Stimulated activated CD8-positive, alpha-beta memory T cell treated with anti-CD3 and anti-CD28 coated beads, Interleukin-4, amount 100 ng/mL, for 1 hour (primary cell): ENCODE measurements at regions not wholly inside any gene's neighbourhood (a gene's known extent, or its start where the extent isn't known, plus 50 kb on each side); places are given as distances from the start of the nearest gene placed in this dataset.

Source experiments
- DNase-seq, 2 donors: peaks; one replicate each; pipeline ENCODE4 v3.0.0-alpha.2; 2020; ENCODE audit warnings: low read depth in 2 of 2, low spot score in 1 of 2

- no peak for DNase-seq
These were observed 731.8 kb downstream of the FGF9 start for GRCh38 chr13:22402682-22403081.

- no peak for DNase-seq
These were observed 732.3 kb downstream of the FGF9 start for GRCh38 chr13:22403144-22403543.

GRCh38 chr13:22405891-22406290, 735.0 kb downstream of the FGF9 start:
- no peak for DNase-seq

- no peak for DNase-seq
These were observed 741.6 kb downstream of the FGF9 start for GRCh38 chr13:22412452-22412851.

GRCh38 chr13:22422023-22422422, 751.1 kb downstream of the FGF9 start:
- no peak for DNase-seq

- DNase-seq: no peak
These were observed 751.8 kb downstream of the FGF9 start for GRCh38 chr13:22422712-22423111.

GRCh38 chr13:22423261-22423660, 752.4 kb downstream of the FGF9 start:
- no peak for DNase-seq

- no peak for DNase-seq
These were observed 754.2 kb downstream of the FGF9 start for GRCh38 chr13:22425087-22425486.

- DNase-seq: no peak
These were observed 753.7 kb upstream of the SGCG start for GRCh38 chr13:22427066-22427465.

- DNase-seq: no peak
These were observed 753.0 kb upstream of the SGCG start for GRCh38 chr13:22427783-22428182.

GRCh38 chr13:22428188-22428828, 752.5 kb upstream of the SGCG start:
- no peak for DNase-seq

GRCh38 chr13:22432690-22433089, 748.1 kb upstream of the SGCG start:
- no peak for DNase-seq

GRCh38 chr13:22447132-22447886, 733.5 kb upstream of the SGCG start:
- no peak for DNase-seq

- DNase-seq: no peak
These were observed 731.5 kb upstream of the SGCG start for GRCh38 chr13:22449251-22449650.

- DNase-seq: no peak
These were observed 729.4 kb upstream of the SGCG start for GRCh38 chr13:22451327-22451741.

GRCh38 chr13:22454586-22454985, 726.2 kb upstream of the SGCG start:
- DNase-seq: no peak

- no peak for DNase-seq
These were observed 725.7 kb upstream of the SGCG start for GRCh38 chr13:22455036-22455435.

- DNase-seq: no peak
These were observed 718.8 kb upstream of the SGCG start for GRCh38 chr13:22461854-22462490.

- no peak for DNase-seq
These were observed 717.7 kb upstream of the SGCG start for GRCh38 chr13:22463089-22463488.

- DNase-seq: no peak
These were observed 712.7 kb upstream of the SGCG start for GRCh38 chr13:22468045-22468444.

GRCh38 chr13:22468824-22469223, 712.0 kb upstream of the SGCG start:
- no peak for DNase-seq

- DNase-seq: no peak
These were observed 711.3 kb upstream of the SGCG start for GRCh38 chr13:22469452-22469851.
